Fibroblast of skin of left biceps (primary cell): ENCODE measurements at regions not wholly inside any gene's neighbourhood (a gene's known extent, or its start where the extent isn't known, plus 50 kb on each side); places are given as distances from the start of the nearest gene placed in this dataset.

Source experiments
- DNase-seq, 2 experiments: peaks; one replicate each; pipeline ENCODE4 v3.0.0-alpha.2; 2013; ENCODE audit warnings: low read depth in 2 of 2

DNA sequence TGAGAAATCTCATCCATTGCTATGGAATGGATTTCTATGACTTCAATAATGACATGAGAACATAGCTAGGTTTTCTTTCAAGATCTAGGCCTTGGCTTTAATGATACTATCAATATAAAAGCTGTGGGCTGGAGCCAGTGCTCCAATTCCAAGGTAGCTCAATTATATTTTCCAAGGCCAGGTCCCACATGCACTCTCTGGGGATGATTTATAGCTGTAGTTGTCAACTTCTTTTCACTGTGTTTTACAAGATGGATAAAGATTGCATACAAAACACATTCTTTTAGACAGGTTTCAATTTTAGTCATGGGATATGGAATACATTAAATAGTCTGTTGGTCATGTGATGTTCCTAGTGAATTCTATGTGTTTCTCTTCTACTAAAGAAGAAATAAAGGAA, 156.7 kb downstream of the DCAF12L1 start:
- no peak for DNase-seq

DNA sequence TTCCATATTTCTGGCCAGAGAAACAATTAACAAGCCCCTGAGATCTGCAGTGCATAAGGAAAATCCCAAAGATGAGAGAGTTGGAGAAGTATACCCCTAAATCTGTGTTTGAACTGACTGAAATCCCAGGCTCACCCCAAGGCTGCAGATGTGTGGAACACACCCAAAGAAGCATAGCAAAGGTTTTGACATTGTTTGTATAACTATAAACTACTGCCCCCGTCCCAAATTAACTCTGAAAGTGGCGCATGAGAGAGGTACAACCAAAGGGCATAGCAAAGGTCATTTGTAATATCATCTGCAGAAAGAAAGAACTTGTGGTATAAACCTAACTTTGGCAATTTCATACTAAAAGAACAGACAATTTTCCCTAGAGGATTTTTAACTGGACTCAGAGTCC, 157.9 kb downstream of the DCAF12L1 start:
- DNase-seq, result no peak

- no peak for DNase-seq
Measured at GRCh38 chrX:126393284-126393683, 159.3 kb downstream of the DCAF12L1 start.

GRCh38 chrX:126376465-126376864, 176.1 kb downstream of the DCAF12L1 start:
- DNase-seq, result no peak

- DNase-seq, result no peak
Measured at GRCh38 chrX:126342859-126343258, 176.8 kb upstream of the DCAF12L2 start.

GRCh38 chrX:126339928-126340327, 173.8 kb upstream of the DCAF12L2 start:
- no peak for DNase-seq

DNA sequence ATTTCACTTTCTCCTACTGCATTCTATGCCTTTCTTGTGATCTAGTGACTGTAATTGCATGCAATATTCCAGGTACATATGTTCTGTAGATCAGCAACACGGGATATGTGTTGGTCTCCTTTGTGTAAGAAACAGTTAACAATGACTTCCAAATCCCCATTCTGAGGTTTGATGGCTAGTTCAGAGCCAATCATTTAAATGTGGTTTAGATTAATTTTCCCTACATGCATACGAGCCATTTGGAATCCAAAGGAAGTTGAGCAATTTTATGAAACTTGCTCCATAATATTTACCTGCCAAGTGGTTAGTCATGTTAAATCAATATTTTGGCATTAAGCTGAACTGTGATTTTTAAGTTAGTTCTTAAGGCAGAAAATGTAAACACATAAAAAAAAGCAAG, 172.8 kb upstream of the DCAF12L2 start:
- peak; percentile 3 to 6 for DNase-seq

DNA sequence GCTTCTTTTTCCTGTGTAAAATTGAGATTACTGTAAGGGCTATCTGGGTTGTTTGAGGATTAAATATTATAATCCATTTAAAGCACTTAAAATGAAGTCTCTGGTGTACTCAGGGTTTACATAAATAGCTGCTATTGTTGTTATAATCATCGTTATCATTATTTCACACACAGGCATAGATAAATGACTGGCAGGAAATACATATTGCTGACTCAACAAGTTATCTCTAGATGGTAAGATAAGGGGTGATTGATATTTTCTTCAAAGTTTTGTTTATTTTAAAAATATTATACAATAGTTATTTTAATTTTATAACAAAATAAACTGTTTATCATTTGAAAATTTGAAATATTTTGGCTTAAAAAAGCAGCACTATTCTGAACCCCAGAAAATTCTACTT, 134.3 kb upstream of the DCAF12L2 start:
- no peak for DNase-seq

GRCh38 chrX:126272795-126273497, 106.9 kb upstream of the DCAF12L2 start:
- DNase-seq, result no peak

- no peak for DNase-seq
Measured at GRCh38 chrX:126265116-126265515, 99.0 kb upstream of the DCAF12L2 start.

DNA sequence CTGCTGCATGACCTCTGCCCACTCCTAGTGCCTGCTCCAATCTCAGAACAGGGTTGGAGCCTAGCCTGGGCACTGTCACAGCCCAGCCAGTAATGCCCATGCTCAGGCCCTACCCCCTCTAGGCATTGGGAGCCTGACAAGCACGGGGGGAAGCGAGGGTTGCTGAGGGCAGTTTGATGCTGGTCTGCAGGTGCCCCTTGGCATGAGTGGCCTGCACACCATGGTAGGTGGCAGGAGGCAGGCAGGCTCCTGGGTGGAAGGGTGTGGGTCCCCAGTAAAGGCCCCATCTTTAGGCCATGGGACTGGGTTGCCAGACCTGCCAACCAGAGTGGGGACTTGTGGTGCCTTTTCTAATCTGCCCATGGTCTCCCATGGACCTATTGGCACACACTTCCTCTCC, 72.1 kb upstream of the DCAF12L2 start:
- DNase-seq, result no peak

DNA sequence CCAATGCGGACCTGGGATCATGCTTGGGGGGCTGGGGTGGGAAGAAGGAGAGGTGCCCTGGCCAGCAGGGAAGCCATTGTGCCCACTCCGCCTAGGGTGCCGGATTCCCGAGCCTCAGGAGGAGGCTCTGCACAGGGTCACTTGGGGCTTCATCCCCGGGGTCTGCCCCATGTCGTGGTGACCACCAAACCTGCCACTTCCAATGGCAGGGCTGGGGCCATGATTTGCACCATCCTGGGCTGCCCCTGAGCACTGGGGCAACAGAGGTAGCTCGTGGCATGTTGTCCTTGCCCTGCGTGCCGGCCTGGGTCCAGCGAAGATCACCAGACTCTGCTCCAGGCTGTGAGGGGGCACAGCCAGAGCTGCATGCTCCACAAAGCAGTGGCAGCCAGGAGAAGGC, 71.4 kb upstream of the DCAF12L2 start:
- DNase-seq, result no peak
